Upper lobe of left lung (tissue), 4 donors: ENCODE measurements at regions not wholly inside any gene's neighbourhood (a gene's known extent, or its start where the extent isn't known, plus 50 kb on each side); places are given as distances from the start of the nearest gene placed in this dataset.

Source experiments
- CTCF ChIP-seq, 6 experiments: fragments of 450-650 bp in 4 of 6; fragments of 200-600 bp in 2 of 6; sonication (generic) in 2 of 6; IDR thresholded peaks; one replicate each; pipeline ENCODE4 v1.5.1; 2016 to 2019; ENCODE audit warnings: antibody characterized with exemption in 6 of 6
- EP300 ChIP-seq, 4 donors: sonication (generic); formaldehyde crosslinking; IDR thresholded peaks; one replicate each; pipeline ENCODE4 v1.5.1; 2017; ENCODE audit warnings: antibody characterized with exemption in 4 of 4, control low read depth in 2 of 4
- POLR2A ChIP-seq, 4 donors: fragments of 450-650 bp; IDR thresholded peaks; one replicate each; pipeline ENCODE4 v1.5.1; 2016 to 2017; ENCODE audit warnings: antibody characterized with exemption in 4 of 4, mild to moderate bottlenecking in 2 of 4

GRCh38 chr13:44759384-44760360, 183.5 kb upstream of the TSC22D1 start:
- TF ChIP-seq CTCF (IDR thresholded peaks at IDR 0.05): no peak
- no peak for TF ChIP-seq EP300 (IDR thresholded peaks at IDR 0.05)
- no peak for TF ChIP-seq POLR2A (IDR thresholded peaks at IDR 0.05)
